ENCODE measurements at regions not wholly inside any gene's neighbourhood (a gene's known extent, or its start where the extent isn't known, plus 50 kb on each side); places are given as distances from the start of the nearest gene placed in this dataset.

GRCh38 chr1:220970311-220970710, 91.1 kb downstream of the HLX start:
- CTCF ChIA-PET (ENCODE audit: low intra/inter-chr PET ratio, low total read pairs), result no interaction called here
- TF ChIP-seq E2F1 (CRISPR knock-in tag; IDR thresholded peaks at IDR 0.05) (no peak), RFXANK (CRISPR knock-in tag; IDR thresholded peaks at IDR 0.05) (no peak), DMAP1 (CRISPR knock-in tag; IDR thresholded peaks at IDR 0.05) (no peak), IRF1 (CRISPR knock-in tag; IDR thresholded peaks at IDR 0.05; ENCODE audit: low read depth) (no peak), KDM6A (CRISPR knock-in tag; IDR thresholded peaks at IDR 0.05; ENCODE audit: low read depth) (no peak), NFKB2 (CRISPR knock-in tag; IDR thresholded peaks at IDR 0.05; ENCODE audit: borderline replicate concordance) (no peak), GATA4 (IDR thresholded peaks at IDR 0.05; ENCODE audit: borderline replicate concordance, low read depth) (no peak), HIC2 (CRISPR knock-in tag; IDR thresholded peaks at IDR 0.05; ENCODE audit: low read depth) (no peak), ZNF572 (CRISPR knock-in tag; IDR thresholded peaks at IDR 0.05) (no peak), THAP11 (CRISPR knock-in tag; IDR thresholded peaks at IDR 0.05) (no peak), ZNF331 (CRISPR knock-in tag; IDR thresholded peaks at IDR 0.05) (no peak), ZNF780A (CRISPR knock-in tag; IDR thresholded peaks at IDR 0.05) (no peak), AHDC1 (CRISPR knock-in tag; IDR thresholded peaks at IDR 0.05; ENCODE audit: borderline replicate concordance) (no peak)
- TF ChIP-seq, protein P1, sequence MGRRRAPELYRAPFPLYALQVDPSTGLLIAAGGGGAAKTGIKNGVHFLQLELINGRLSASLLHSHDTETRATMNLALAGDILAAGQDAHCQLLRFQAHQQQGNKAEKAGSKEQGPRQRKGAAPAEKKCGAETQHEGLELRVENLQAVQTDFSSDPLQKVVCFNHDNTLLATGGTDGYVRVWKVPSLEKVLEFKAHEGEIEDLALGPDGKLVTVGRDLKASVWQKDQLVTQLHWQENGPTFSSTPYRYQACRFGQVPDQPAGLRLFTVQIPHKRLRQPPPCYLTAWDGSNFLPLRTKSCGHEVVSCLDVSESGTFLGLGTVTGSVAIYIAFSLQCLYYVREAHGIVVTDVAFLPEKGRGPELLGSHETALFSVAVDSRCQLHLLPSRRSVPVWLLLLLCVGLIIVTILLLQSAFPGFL (CRISPR knock-in tag; IDR thresholded peaks at IDR 0.05), result no peak
- TF ChIP-seq, protein P2, sequence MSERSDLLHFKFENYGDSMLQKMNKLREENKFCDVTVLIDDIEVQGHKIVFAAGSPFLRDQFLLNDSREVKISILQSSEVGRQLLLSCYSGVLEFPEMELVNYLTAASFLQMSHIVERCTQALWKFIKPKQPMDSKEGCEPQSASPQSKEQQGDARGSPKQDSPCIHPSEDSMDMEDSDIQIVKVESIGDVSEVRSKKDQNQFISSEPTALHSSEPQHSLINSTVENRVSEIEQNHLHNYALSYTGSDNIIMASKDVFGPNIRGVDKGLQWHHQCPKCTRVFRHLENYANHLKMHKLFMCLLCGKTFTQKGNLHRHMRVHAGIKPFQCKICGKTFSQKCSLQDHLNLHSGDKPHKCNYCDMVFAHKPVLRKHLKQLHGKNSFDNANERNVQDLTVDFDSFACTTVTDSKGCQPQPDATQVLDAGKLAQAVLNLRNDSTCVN (CRISPR knock-in tag; IDR thresholded peaks at IDR 0.05; ENCODE audit: borderline replicate concordance), result no peak

More at GRCh38 chr1:220970311-220970710, 91.1 kb downstream of the HLX start:
- ATAC-seq (no peak), FAIRE-seq (no peak), DNase-seq (ENCODE audit: low spot score) (no peak)
- H3K27ac ChIP-seq (ENCODE audit: extremely low read length, insufficient read depth, low read length), result no peak overlapping the region
- POLR2A ChIA-PET, result no interaction called here
- no peaks in the 10 kb centered on the region for H3K4me1 ChIP-seq (ENCODE audit: insufficient read depth, low read length)
- BruUV-seq (replicated peaks), result no TSS peak
- H2AFZ ChIP-seq (ENCODE audit: low read length), result no peak overlapping the region
- no peaks in the 10 kb centered on the region for H3K9me3 ChIP-seq (ENCODE audit: low read length)
- intact Hi-C loops (cut with micrococcal nuclease; ENCODE audit: unreplicated experiment), result no loop called here
- no peak overlapping the region for H3K9ac ChIP-seq (ENCODE audit: insufficient read depth, low read depth, low read length)
- H4K20me1 ChIP-seq (ENCODE audit: insufficient read depth, low read length), result no peaks in the 10 kb centered on the region
- H3K79me2 ChIP-seq (ENCODE audit: insufficient read depth, low read length), result no peaks in the 10 kb centered on the region
- H3K36me3 ChIP-seq (replicated peaks in 1 of 2; ENCODE audit: control insufficient read depth in 1 of 2, insufficient read depth in 2 of 2, low read length in 2 of 2), result no peaks in the 10 kb centered on the region
- no peaks in the 10 kb centered on the region for H3K27me3 ChIP-seq (ENCODE audit: control insufficient read depth in 1 of 2, insufficient read depth in 2 of 2, low read length in 2 of 2)
- H3K4me2 ChIP-seq (ENCODE audit: low read depth, low read length), result no peak overlapping the region
- H3K4me3 ChIP-seq (replicated peaks in 1 of 3; ENCODE audit: insufficient read depth in 1 of 3, low read depth in 2 of 3, low read length in 3 of 3), result no peak overlapping the region
- WGBS (ENCODE audit: low lambda C conversion rate), result 7% methylated on average over 4 of the region's 4 CpGs
- in situ Hi-C loops (cut with HindIII; ENCODE audit: extremely low pct_ligation_motif_present, low pct_unique_long_range_greater_than_20kb), result no loop called here

All from HepG2 (cell line).